Neural progenitor cell (in vitro differentiated cells): ENCODE measurements at regions not wholly inside any gene's neighbourhood (a gene's known extent, or its start where the extent isn't known, plus 50 kb on each side); places are given as distances from the start of the nearest gene placed in this dataset.

Source experiments
- DNase-seq: peaks from one replicate; pipeline ENCODE4 v3.0.0-alpha.2; 2016; ENCODE audit warnings: low spot score
- H2AFZ ChIP-seq: fragments of 200-600 bp; sonication (generic); replicated peaks from 2 replicates; pipeline ENCODE4 v1.6.1; 2016; ENCODE audit warnings: antibody characterized with exemption
- H3F3A ChIP-seq: fragments of 200-600 bp; sonication (generic); 2 replicates; pipeline ENCODE4 v1.6.1; 2016; ENCODE audit warnings: antibody characterized with exemption, low read depth
- H3K27ac ChIP-seq: fragments of 200-600 bp; sonication (generic); 2 replicates; pipeline ENCODE4 v1.5.1; 2016; ENCODE audit warnings: mild to moderate bottlenecking
- H3K27me3 ChIP-seq: fragments of 200-600 bp; sonication (generic); 2 replicates; pipeline ENCODE4 v1.6.1; 2016; ENCODE audit warnings: mild to moderate bottlenecking, moderate library complexity
- H3K36me3 ChIP-seq: fragments of 200-600 bp; sonication (generic); 2 replicates; pipeline ENCODE4 v1.5.1; 2016
- H3K4me1 ChIP-seq: fragments of 200-600 bp; sonication (generic); 2 replicates; pipeline ENCODE4 v1.6.1; 2016; ENCODE audit warnings: mixed run types
- H3K4me2 ChIP-seq: fragments of 200-600 bp; sonication (generic); 2 replicates; pipeline ENCODE4 v1.6.1; 2016
- H3K4me3 ChIP-seq: fragments of 200-600 bp; sonication (generic); 2 replicates; pipeline ENCODE4 v1.5.1; 2016
- H3K79me2 ChIP-seq: fragments of 200-600 bp; sonication (generic); 2 replicates; pipeline ENCODE4 v1.6.1; 2016; ENCODE audit warnings: low read depth
- H3K9ac ChIP-seq: fragments of 200-600 bp; sonication (generic); 2 replicates; pipeline ENCODE4 v1.6.1; 2016
- H3K9me3 ChIP-seq: fragments of 200-600 bp; sonication (generic); 2 replicates; pipeline ENCODE4 v1.5.1; 2016; ENCODE audit warnings: low read depth
- H4K20me1 ChIP-seq: fragments of 200-600 bp; sonication (generic); 2 replicates; pipeline ENCODE4 v1.6.1; 2016; ENCODE audit warnings: low read depth
- H3K27ac Mint-ChIP-seq: 3 replicates; pipeline ENCODE4 v1.8.0; 2021; ENCODE audit warnings: mixed read lengths
- H3K27me3 Mint-ChIP-seq: 2 replicates; pipeline ENCODE4 v1.8.0; 2022; ENCODE audit warnings: low read depth, mild to moderate bottlenecking, inconsistent platforms, moderate library complexity, mixed read lengths; ENCODE audit not compliant: insufficient read depth
- H3K36me3 Mint-ChIP-seq: 3 replicates; pipeline ENCODE4 v1.8.0; 2021; ENCODE audit warnings: mixed read lengths
- H3K4me1 Mint-ChIP-seq: 3 replicates; pipeline ENCODE4 v1.8.0; 2021; ENCODE audit warnings: mixed read lengths
- H3K4me3 Mint-ChIP-seq: 3 replicates; pipeline ENCODE4 v1.8.0; 2021; ENCODE audit warnings: mild to moderate bottlenecking, moderate library complexity, mixed read lengths
- H3K9me3 Mint-ChIP-seq: 3 replicates; pipeline ENCODE4 v1.8.0; 2020; ENCODE audit warnings: mixed read lengths
- CTCF ChIP-seq: fragments of 200-600 bp; sonication (generic); IDR thresholded peaks from 2 replicates; pipeline ENCODE4 v1.5.1; 2017; ENCODE audit warnings: antibody characterized with exemption, mild to moderate bottlenecking
- EZH2 ChIP-seq: fragments of 200-600 bp; sonication (generic); IDR thresholded peaks from 2 replicates; pipeline ENCODE4 v1.6.1; 2017; ENCODE audit warnings: antibody characterized with exemption, mild to moderate bottlenecking, moderate library complexity
- EZH2phosphoT487 ChIP-seq: fragments of 200-600 bp; sonication (generic); IDR thresholded peaks from 2 replicates; pipeline ENCODE4 v1.6.1; 2017; ENCODE audit warnings: antibody characterized with exemption

- no peak overlapping the region for H3K27ac ChIP-seq
- H2AFZ ChIP-seq = no peak overlapping the region
- H4K20me1 ChIP-seq = no peaks in the 10 kb centered on the region
- H3K4me2 ChIP-seq = no peak overlapping the region
- no peaks in the 10 kb centered on the region for H3K36me3 ChIP-seq
- Mint-ChIP-seq H3K36me3 (no peaks in the 10 kb centered on the region), H3K27ac (no peak overlapping the region), H3K27me3 (peaks cover 3% of the 10 kb centered on the region), H3K9me3 (peaks cover 22% of the 10 kb centered on the region), H3K4me3 (no peak overlapping the region), H3K4me1 (no peaks in the 10 kb centered on the region)
- H3K27me3 ChIP-seq = no peaks in the 10 kb centered on the region
- no peaks in the 10 kb centered on the region for H3K4me1 ChIP-seq
- DNase-seq = no peak
- H3K79me2 ChIP-seq = no peaks in the 10 kb centered on the region
- H3K9me3 ChIP-seq = peaks cover 5% of the 10 kb centered on the region
- no peak overlapping the region for H3K4me3 ChIP-seq
- TF ChIP-seq CTCF (no peak), EZH2 (no peak), EZH2phosphoT487 (no peak)
- no peak overlapping the region for H3K9ac ChIP-seq
- no peaks in the 10 kb centered on the region for H3F3A ChIP-seq
These were observed 159.1 kb upstream of the NDN start for GRCh38 chr15:23846218-23846617.

GRCh38 chr15:23850666-23851065 is 163.6 kb upstream of the NDN start:
- Mint-ChIP-seq H3K4me3 (no peak overlapping the region), H3K4me1 (peaks cover 20% of the 10 kb centered on the region), H3K27ac (no peak overlapping the region), H3K27me3 (peaks cover 3% of the 10 kb centered on the region), H3K36me3 (no peaks in the 10 kb centered on the region), H3K9me3 (peaks cover 14% of the 10 kb centered on the region)
- Histone ChIP-seq H3K4me3 (no peak overlapping the region), H3K27ac (no peak overlapping the region), H3F3A (no peaks in the 10 kb centered on the region), H3K36me3 (no peaks in the 10 kb centered on the region), H3K27me3 (no peaks in the 10 kb centered on the region), H3K79me2 (no peaks in the 10 kb centered on the region), H4K20me1 (no peaks in the 10 kb centered on the region), H2AFZ (no peak overlapping the region), H3K9me3 (peaks cover 5% of the 10 kb centered on the region), H3K9ac (no peak overlapping the region), H3K4me2 (no peak overlapping the region), H3K4me1 (no peaks in the 10 kb centered on the region)
- DNase-seq = no peak
- TF ChIP-seq EZH2 (no peak), EZH2phosphoT487 (no peak), CTCF (no peak)

GRCh38 chr15:23851921-23852320 is 164.8 kb upstream of the NDN start:
- Histone ChIP-seq H2AFZ (no peak overlapping the region), H3K27me3 (no peaks in the 10 kb centered on the region), H3K4me2 (no peak overlapping the region), H3F3A (no peaks in the 10 kb centered on the region), H3K9me3 (peaks cover 5% of the 10 kb centered on the region), H4K20me1 (no peaks in the 10 kb centered on the region), H3K36me3 (no peaks in the 10 kb centered on the region), H3K27ac (no peak overlapping the region), H3K4me1 (peaks cover 4% of the 10 kb centered on the region), H3K9ac (no peak overlapping the region), H3K79me2 (no peaks in the 10 kb centered on the region), H3K4me3 (no peak overlapping the region)
- peaks cover 26% of the 10 kb centered on the region for H3K4me1 Mint-ChIP-seq
- H3K27ac Mint-ChIP-seq = no peak overlapping the region
- peaks cover 14% of the 10 kb centered on the region for H3K9me3 Mint-ChIP-seq
- no peak for DNase-seq
- H3K27me3 Mint-ChIP-seq = peaks cover 3% of the 10 kb centered on the region
- H3K36me3 Mint-ChIP-seq = no peaks in the 10 kb centered on the region
- no peak for TF ChIP-seq EZH2phosphoT487
- TF ChIP-seq EZH2 = no peak
- no peak for TF ChIP-seq CTCF
- no peak overlapping the region for H3K4me3 Mint-ChIP-seq
